Left ventricle myocardium inferior (tissue), 1 donor: ENCODE measurements at regions not wholly inside any gene's neighbourhood (a gene's known extent, or its start where the extent isn't known, plus 50 kb on each side); places are given as distances from the start of the nearest gene placed in this dataset.
"Not testable (repeated sequence)": the region's sequence is repeated elsewhere in the genome, so short reads cannot be mapped to it uniquely, and the experiment has no call there.

Experiments
- DNase-seq: peaks from one replicate; pipeline ENCODE4 v3.0.0-alpha.2; 2020
- H3K27ac ChIP-seq: fragments of 200-600 bp; replicated peaks from 2 replicates; pipeline ENCODE4 v1.8.0; 2021
- H3K27me3 ChIP-seq: fragments of 200-600 bp; 2 replicates; pipeline ENCODE4 v1.8.0; 2021; ENCODE audit warnings: low read depth
- H3K36me3 ChIP-seq: fragments of 200-600 bp; 2 replicates; pipeline ENCODE4 v1.8.0; 2021
- H3K4me1 ChIP-seq: fragments of 200-600 bp; 2 replicates; pipeline ENCODE4 v1.8.0; 2021
- H3K4me3 ChIP-seq: fragments of 200-600 bp; 2 replicates; pipeline ENCODE4 v1.8.0; 2021; ENCODE audit warnings: mild to moderate bottlenecking, moderate library complexity
- H3K9me3 ChIP-seq: fragments of 200-600 bp; replicated peaks from 2 replicates; pipeline ENCODE4 v1.8.0; 2021
- CTCF ChIP-seq: fragments of 200-600 bp; IDR thresholded peaks from 2 replicates; pipeline ENCODE4 v1.8.0; 2021; ENCODE audit warnings: antibody characterized with exemption, mild to moderate bottlenecking, borderline replicate concordance
- intact Hi-C: fragments of 100-400 bp; cut with micrococcal nuclease; formaldehyde crosslinking; loops from one replicate; pipeline ENCODE4 v1.11.0; 2022
- donor health status: DM: no; HTN: yes; CAD: no; lungs with severe emphysema.

- H3K4me3 ChIP-seq = no peak overlapping the region
- H3K4me1 ChIP-seq = no peaks in the 10 kb centered on the region
- intact Hi-C loops = no loop called here
- H3K36me3 ChIP-seq = no peaks in the 10 kb centered on the region
- no peak for DNase-seq
- no peak overlapping the region for H3K27ac ChIP-seq
- peaks cover 39% of the 10 kb centered on the region for H3K9me3 ChIP-seq
- TF ChIP-seq CTCF = no peak
- no peaks in the 10 kb centered on the region for H3K27me3 ChIP-seq
These were observed 127.9 kb upstream of the SLC13A1 start for GRCh38 chr7:123327661-123328060.

GRCh38 chr7:123324283-123324682, 124.5 kb upstream of the SLC13A1 start:
- TF ChIP-seq CTCF = no peak

GRCh38 chr7:123323689-123324088, 123.9 kb upstream of the SLC13A1 start:
- Histone ChIP-seq H3K36me3 (no peaks in the 10 kb centered on the region), H3K27me3 (no peaks in the 10 kb centered on the region), H3K9me3 (peaks cover 31% of the 10 kb centered on the region), H3K27ac (no peak overlapping the region), H3K4me3 (no peak overlapping the region), H3K4me1 (no peaks in the 10 kb centered on the region)
- no peak for TF ChIP-seq CTCF
- intact Hi-C loops = no loop called here
- DNase-seq = no peak

More at GRCh38 chr7:123324283-123324682, 124.5 kb upstream of the SLC13A1 start:
- DNase-seq = no peak
- Histone ChIP-seq H3K27me3 (no peaks in the 10 kb centered on the region), H3K4me1 (no peaks in the 10 kb centered on the region), H3K9me3 (peaks cover 31% of the 10 kb centered on the region), H3K4me3 (no peak overlapping the region), H3K27ac (no peak overlapping the region), H3K36me3 (no peaks in the 10 kb centered on the region)
- intact Hi-C loops = no loop called here

GRCh38 chr7:123321578-123321977, 121.8 kb upstream of the SLC13A1 start:
- H3K9me3 ChIP-seq = peaks cover 31% of the 10 kb centered on the region
- intact Hi-C loops, DNase-seq, H3K4me1 ChIP-seq, H3K27me3 ChIP-seq, H3K4me3 ChIP-seq, H3K27ac ChIP-seq, H3K36me3 ChIP-seq: not testable (repeated sequence)

- DNase-seq = no peak
- TF ChIP-seq CTCF = no peak
- no peak overlapping the region for H3K4me3 ChIP-seq
- intact Hi-C loops = no loop called here
- H3K4me1 ChIP-seq = no peaks in the 10 kb centered on the region
- H3K27ac ChIP-seq = no peak overlapping the region
- H3K36me3 ChIP-seq = no peaks in the 10 kb centered on the region
- no peaks in the 10 kb centered on the region for H3K27me3 ChIP-seq
- H3K9me3 ChIP-seq = peaks cover 31% of the 10 kb centered on the region
These were observed 120.1 kb upstream of the SLC13A1 start for GRCh38 chr7:123319911-123320310.

- TF ChIP-seq CTCF = no peak
- H3K36me3 ChIP-seq = no peaks in the 10 kb centered on the region
- no peak overlapping the region for H3K27ac ChIP-seq
- no peak overlapping the region for H3K4me3 ChIP-seq
- intact Hi-C loops = no loop called here
- H3K9me3 ChIP-seq = no peaks in the 10 kb centered on the region
- no peaks in the 10 kb centered on the region for H3K4me1 ChIP-seq
- no peak for DNase-seq
- no peaks in the 10 kb centered on the region for H3K27me3 ChIP-seq
These were observed 115.1 kb upstream of the SLC13A1 start for GRCh38 chr7:123314886-123315285.
